ENCODE measurements at regions not wholly inside any gene's neighbourhood (a gene's known extent, or its start where the extent isn't known, plus 50 kb on each side); places are given as distances from the start of the nearest gene placed in this dataset.
"Not testable (repeated sequence)": the region's sequence is repeated elsewhere in the genome, so short reads cannot be mapped to it uniquely, and the experiment has no call there.

- ChIA-PET CTCF (no interaction called here), POLR2A (no interaction called here)
- DNase-seq (no peak), ATAC-seq (no peak)
- no peak overlapping the region for H3K4me3 ChIP-seq (ENCODE audit: low read length)
- peaks cover 0 to 4% (median 0%) of the 10 kb centered on the region in 11 donors for H3K9me3 Mint-ChIP-seq
- intact Hi-C loops (cut with micrococcal nuclease) = no loop called here
- H3K27me3 Mint-ChIP-seq = no peaks in the 10 kb centered on the region
- no peak overlapping the region for H3K27ac ChIP-seq (ENCODE audit: low read depth, low read length)
- peaks cover 0 to 8% (median 3%) of the 10 kb centered on the region in 5 donors for H3K36me3 Mint-ChIP-seq
- no peaks in the 10 kb centered on the region for H3K4me1 ChIP-seq (ENCODE audit: control insufficient read depth in 2 of 2, insufficient read depth in 2 of 2, low read length in 2 of 2)
- no peaks in the 10 kb centered on the region for H3K27me3 ChIP-seq (ENCODE audit: control insufficient read depth in 2 of 2, insufficient read depth in 2 of 2, low read length in 2 of 2)
- H3K4me3 Mint-ChIP-seq = no peak overlapping the region
- H3K27ac Mint-ChIP-seq = no peak overlapping the region
- no peaks in the 10 kb centered on the region for H3K4me1 Mint-ChIP-seq
- H3K9me3 ChIP-seq (ENCODE audit: control insufficient read depth in 2 of 3, low read length in 3 of 3) = no peaks in the 10 kb centered on the region
- no peaks in the 10 kb centered on the region for H3K36me3 ChIP-seq (ENCODE audit: control insufficient read depth in 2 of 3, insufficient read depth in 3 of 3, low read length in 3 of 3)
Observed at GRCh38 chrX:103911236-103911635, 51.2 kb upstream of the TMSB15B start.

- no peak overlapping the region for H3K4me3 ChIP-seq (ENCODE audit: low read length)
- H3K9me3 ChIP-seq (ENCODE audit: control insufficient read depth in 2 of 3, low read length in 3 of 3) = no peaks in the 10 kb centered on the region
- Mint-ChIP-seq H3K27ac (no peak overlapping the region), H3K4me3 (no peak overlapping the region), H3K4me1 (no peaks in the 10 kb centered on the region), H3K27me3 (no peaks in the 10 kb centered on the region), H3K9me3 (peaks cover 0 to 4% (median 0%) of the 10 kb centered on the region in 11 donors), H3K36me3 (peaks cover 0 to 8% (median 3%) of the 10 kb centered on the region in 5 donors)
- H3K27ac ChIP-seq (ENCODE audit: low read depth, low read length) = no peak overlapping the region
- ATAC-seq = no peak
- ChIA-PET POLR2A (no interaction called here), CTCF (no interaction called here)
- no peaks in the 10 kb centered on the region for H3K27me3 ChIP-seq (ENCODE audit: control insufficient read depth in 2 of 2, insufficient read depth in 2 of 2, low read length in 2 of 2)
- no peaks in the 10 kb centered on the region for H3K36me3 ChIP-seq (ENCODE audit: control insufficient read depth in 2 of 3, insufficient read depth in 3 of 3, low read length in 3 of 3)
- intact Hi-C loops (cut with micrococcal nuclease) = no loop called here
- no peaks in the 10 kb centered on the region for H3K4me1 ChIP-seq (ENCODE audit: control insufficient read depth in 2 of 2, insufficient read depth in 2 of 2, low read length in 2 of 2)
- DNase-seq = no peak
Observed at GRCh38 chrX:103910430-103910829, 52.0 kb upstream of the TMSB15B start.

- Histone ChIP-seq H3K4me1 (ENCODE audit: control insufficient read depth in 2 of 2, insufficient read depth in 2 of 2, low read length in 2 of 2) (no peaks in the 10 kb centered on the region), H3K36me3 (ENCODE audit: control insufficient read depth in 2 of 3, insufficient read depth in 3 of 3, low read length in 3 of 3) (no peaks in the 10 kb centered on the region), H3K27me3 (ENCODE audit: control insufficient read depth in 2 of 2, insufficient read depth in 2 of 2, low read length in 2 of 2) (no peaks in the 10 kb centered on the region), H3K27ac (ENCODE audit: low read depth, low read length) (no peak overlapping the region), H3K4me3 (ENCODE audit: low read length) (no peak overlapping the region), H3K9me3 (ENCODE audit: control insufficient read depth in 2 of 3, low read length in 3 of 3) (no peaks in the 10 kb centered on the region)
- DNase-seq (no peak), ATAC-seq (no peak)
- no peaks in the 10 kb centered on the region for H3K27me3 Mint-ChIP-seq
- peaks cover 0 to 11% (median 2%) of the 10 kb centered on the region in 11 donors for H3K9me3 Mint-ChIP-seq
- H3K27ac Mint-ChIP-seq = no peak overlapping the region
- intact Hi-C loops (cut with micrococcal nuclease) = no loop called here
- ChIA-PET POLR2A (no interaction called here), CTCF (interaction anchor here (0.6 kb wide), 1 partner anchor 416 kb away, joined by 4 read pairs; no protein-coding TSS in a partner anchor)
- H3K36me3 Mint-ChIP-seq = peaks cover 0 to 6% (median 0%) of the 10 kb centered on the region in 5 donors
- no peak overlapping the region for H3K4me3 Mint-ChIP-seq
- H3K4me1 Mint-ChIP-seq = no peaks in the 10 kb centered on the region
Observed at GRCh38 chrX:103904301-103904700, 58.1 kb upstream of the TMSB15B start.

- H3K9me3 Mint-ChIP-seq = peaks cover 0 to 15% (median 2%) of the 10 kb centered on the region in 11 donors
- not testable (repeated sequence) for DNase-seq
Observed at GRCh38 chrX:103902606-103903005, 59.8 kb upstream of the TMSB15B start.

GRCh38 chrX:103889216-103889615 lies 57.2 kb upstream of the RAB9B start:
- POLR2A ChIA-PET = no interaction called here
- intact Hi-C loops (cut with micrococcal nuclease) = no loop called here
- no peaks in the 10 kb centered on the region for H3K27me3 Mint-ChIP-seq

More at GRCh38 chrX:103902606-103903005, 59.8 kb upstream of the TMSB15B start:
- H3K9me3 ChIP-seq (ENCODE audit: control insufficient read depth in 2 of 3, low read length in 3 of 3); H3K27me3 Mint-ChIP-seq; H3K27ac ChIP-seq (ENCODE audit: low read depth, low read length); H3K27ac Mint-ChIP-seq; H3K4me1 Mint-ChIP-seq; H3K36me3 ChIP-seq (ENCODE audit: control insufficient read depth in 2 of 3, insufficient read depth in 3 of 3, low read length in 3 of 3); H3K36me3 Mint-ChIP-seq; ATAC-seq; intact Hi-C loops (cut with micrococcal nuclease); CTCF ChIA-PET; H3K4me3 Mint-ChIP-seq; POLR2A ChIA-PET; H3K4me1 ChIP-seq (ENCODE audit: control insufficient read depth in 2 of 2, insufficient read depth in 2 of 2, low read length in 2 of 2); H3K4me3 ChIP-seq (ENCODE audit: low read length); H3K27me3 ChIP-seq (ENCODE audit: control insufficient read depth in 2 of 2, insufficient read depth in 2 of 2, low read length in 2 of 2): not testable (repeated sequence)

GRCh38 chrX:103886624-103887023 lies 54.6 kb upstream of the RAB9B start:
- Mint-ChIP-seq H3K4me3 (no peak overlapping the region), H3K9me3 (peaks cover 0 to 19% (median 0%) of the 10 kb centered on the region in 11 donors), H3K27ac (no peak overlapping the region), H3K4me1 (peaks cover 0 to 1% (median 0%) of the 10 kb centered on the region in 7 donors), H3K27me3 (no peaks in the 10 kb centered on the region), H3K36me3 (peaks cover 0 to 4% (median 0%) of the 10 kb centered on the region in 5 donors)
- CTCF ChIA-PET = no interaction called here
- no peak for DNase-seq
- Histone ChIP-seq H3K36me3 (ENCODE audit: control insufficient read depth in 2 of 3, insufficient read depth in 3 of 3, low read length in 3 of 3) (no peaks in the 10 kb centered on the region), H3K4me3 (ENCODE audit: low read length) (no peak overlapping the region), H3K27ac (ENCODE audit: low read depth, low read length) (no peak overlapping the region), H3K4me1 (ENCODE audit: control insufficient read depth in 2 of 2, insufficient read depth in 2 of 2, low read length in 2 of 2) (no peaks in the 10 kb centered on the region), H3K27me3 (ENCODE audit: control insufficient read depth in 2 of 2, insufficient read depth in 2 of 2, low read length in 2 of 2) (no peaks in the 10 kb centered on the region), H3K9me3 (ENCODE audit: control insufficient read depth in 2 of 3, low read length in 3 of 3) (no peaks in the 10 kb centered on the region)
- ATAC-seq = no peak
- intact Hi-C loops (cut with micrococcal nuclease) = no loop called here
- POLR2A ChIA-PET = no interaction called here

More at GRCh38 chrX:103889216-103889615, 57.2 kb upstream of the RAB9B start:
- Mint-ChIP-seq H3K4me1 (peaks cover 0 to 1% (median 0%) of the 10 kb centered on the region in 7 donors), H3K36me3 (peaks cover 0 to 4% (median 0%) of the 10 kb centered on the region in 5 donors), H3K4me3 (no peak overlapping the region), H3K9me3 (peaks cover 0 to 19% (median 0%) of the 10 kb centered on the region in 11 donors), H3K27ac (no peak overlapping the region)
- Histone ChIP-seq H3K4me1 (ENCODE audit: control insufficient read depth in 2 of 2, insufficient read depth in 2 of 2, low read length in 2 of 2) (no peaks in the 10 kb centered on the region), H3K36me3 (ENCODE audit: control insufficient read depth in 2 of 3, insufficient read depth in 3 of 3, low read length in 3 of 3) (no peaks in the 10 kb centered on the region), H3K27me3 (ENCODE audit: control insufficient read depth in 2 of 2, insufficient read depth in 2 of 2, low read length in 2 of 2) (no peaks in the 10 kb centered on the region), H3K4me3 (ENCODE audit: low read length) (no peak overlapping the region), H3K27ac (ENCODE audit: low read depth, low read length) (no peak overlapping the region), H3K9me3 (ENCODE audit: control insufficient read depth in 2 of 3, low read length in 3 of 3) (no peaks in the 10 kb centered on the region)
- no peak for DNase-seq
- no peak for ATAC-seq
- CTCF ChIA-PET = no interaction called here

- Mint-ChIP-seq H3K4me1 (no peaks in the 10 kb centered on the region), H3K9me3 (peaks cover 0 to 6% (median 0%) of the 10 kb centered on the region in 11 donors), H3K36me3 (peaks cover 0 to 5% (median 0%) of the 10 kb centered on the region in 5 donors), H3K27me3 (no peaks in the 10 kb centered on the region), H3K4me3 (no peak overlapping the region), H3K27ac (no peak overlapping the region)
- no peaks in the 10 kb centered on the region for H3K27me3 ChIP-seq (ENCODE audit: control insufficient read depth in 2 of 2, insufficient read depth in 2 of 2, low read length in 2 of 2)
- no peak overlapping the region for H3K27ac ChIP-seq (ENCODE audit: low read depth, low read length)
- ATAC-seq = no peak
- POLR2A ChIA-PET = no interaction called here
- H3K4me3 ChIP-seq (ENCODE audit: low read length) = no peak overlapping the region
- no peak for DNase-seq
- H3K36me3 ChIP-seq (ENCODE audit: control insufficient read depth in 2 of 3, insufficient read depth in 3 of 3, low read length in 3 of 3) = no peaks in the 10 kb centered on the region
- no peaks in the 10 kb centered on the region for H3K9me3 ChIP-seq (ENCODE audit: control insufficient read depth in 2 of 3, low read length in 3 of 3)
- intact Hi-C loops (cut with micrococcal nuclease) = no loop called here
- no peaks in the 10 kb centered on the region for H3K4me1 ChIP-seq (ENCODE audit: control insufficient read depth in 2 of 2, insufficient read depth in 2 of 2, low read length in 2 of 2)
- CTCF ChIA-PET = no interaction called here
Observed at GRCh38 chrX:103883533-103883932, 51.5 kb upstream of the RAB9B start.

Measured in naive thymus-derived CD4-positive, alpha-beta T cell (primary cell).